ENCODE measurements at regions not wholly inside any gene's neighbourhood (a gene's known extent, or its start where the extent isn't known, plus 50 kb on each side); places are given as distances from the start of the nearest gene placed in this dataset.

DNA sequence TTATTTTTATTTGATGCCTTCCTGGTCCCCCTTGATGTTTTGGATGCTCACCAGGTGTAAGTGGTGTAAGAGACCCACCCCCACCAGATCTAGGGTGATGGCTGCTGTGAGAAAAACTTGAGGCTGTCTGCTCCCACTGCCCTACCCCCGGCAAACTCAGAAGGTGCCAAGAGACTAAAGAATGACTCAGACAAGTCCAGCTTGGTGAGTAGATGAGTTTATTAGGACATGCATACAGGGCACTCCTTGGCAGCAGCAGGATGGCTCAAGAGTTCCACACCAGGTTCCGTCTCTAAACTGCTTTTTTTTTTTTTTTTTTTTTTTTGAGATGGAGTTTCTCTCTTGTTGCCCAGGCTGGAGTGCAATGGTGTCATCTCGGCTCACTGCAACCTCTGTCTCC lies 84.0 kb upstream of the HPF1 start:
- TF ChIP-seq, protein P1, sequence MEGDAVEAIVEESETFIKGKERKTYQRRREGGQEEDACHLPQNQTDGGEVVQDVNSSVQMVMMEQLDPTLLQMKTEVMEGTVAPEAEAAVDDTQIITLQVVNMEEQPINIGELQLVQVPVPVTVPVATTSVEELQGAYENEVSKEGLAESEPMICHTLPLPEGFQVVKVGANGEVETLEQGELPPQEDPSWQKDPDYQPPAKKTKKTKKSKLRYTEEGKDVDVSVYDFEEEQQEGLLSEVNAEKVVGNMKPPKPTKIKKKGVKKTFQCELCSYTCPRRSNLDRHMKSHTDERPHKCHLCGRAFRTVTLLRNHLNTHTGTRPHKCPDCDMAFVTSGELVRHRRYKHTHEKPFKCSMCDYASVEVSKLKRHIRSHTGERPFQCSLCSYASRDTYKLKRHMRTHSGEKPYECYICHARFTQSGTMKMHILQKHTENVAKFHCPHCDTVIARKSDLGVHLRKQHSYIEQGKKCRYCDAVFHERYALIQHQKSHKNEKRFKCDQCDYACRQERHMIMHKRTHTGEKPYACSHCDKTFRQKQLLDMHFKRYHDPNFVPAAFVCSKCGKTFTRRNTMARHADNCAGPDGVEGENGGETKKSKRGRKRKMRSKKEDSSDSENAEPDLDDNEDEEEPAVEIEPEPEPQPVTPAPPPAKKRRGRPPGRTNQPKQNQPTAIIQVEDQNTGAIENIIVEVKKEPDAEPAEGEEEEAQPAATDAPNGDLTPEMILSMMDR (IDR thresholded peaks at IDR 0.05; ENCODE audit: low read length) = no peak
- TF ChIP-seq EZH2 (optimal IDR thresholded peaks at IDR 0.05; ENCODE audit: low read depth, low read length) = no peak
- TF ChIP-seq EZH2phosphoT487 (IDR thresholded peaks at IDR 0.05; ENCODE audit: low read length) = no peak

All from MM.1S (cell line).